Loucy (cell line): ENCODE measurements at regions not wholly inside any gene's neighbourhood (a gene's known extent, or its start where the extent isn't known, plus 50 kb on each side); places are given as distances from the start of the nearest gene placed in this dataset.

Experiments
- CTCF ChIP-seq: fragments of 200-600 bp; sonication (generic); conservative IDR thresholded peaks from 2 replicates; pipeline ENCODE4 v1.5.1; 2014; ENCODE audit warnings: mild to moderate bottlenecking, antibody characterized with exemption, low read length
- EZH2phosphoT487 ChIP-seq: fragments of 200-600 bp; IDR thresholded peaks from 2 replicates; pipeline ENCODE4 v1.6.1; 2018; ENCODE audit warnings: antibody characterized with exemption, mild to moderate bottlenecking, moderate library complexity, borderline replicate concordance

GRCh38 chr6:139857143-139857542 is 482.7 kb upstream of the CITED2 start:
- TF ChIP-seq CTCF (no peak), EZH2phosphoT487 (no peak)
